ENCODE measurements at regions not wholly inside any gene's neighbourhood (a gene's known extent, or its start where the extent isn't known, plus 50 kb on each side); places are given as distances from the start of the nearest gene placed in this dataset.
"Not testable (repeated sequence)": the region's sequence is repeated elsewhere in the genome, so short reads cannot be mapped to it uniquely, and the experiment has no call there.

GRCh38 chr6:21729431-21729830 is 135.9 kb downstream of the SOX4 start:
- Histone ChIP-seq H3K4me2 (ENCODE audit: low read length) (no peak overlapping the region), H2AFZ (no peak overlapping the region), H3K36me3 (ENCODE audit: control insufficient read depth, insufficient read depth, low read length) (no peaks in the 10 kb centered on the region), H3K4me1 (no peaks in the 10 kb centered on the region), H3K9me3 (ENCODE audit: control insufficient read depth, low read length) (no peaks in the 10 kb centered on the region), H3K9ac (no peak overlapping the region), H3K79me2 (no peaks in the 10 kb centered on the region), H3K27ac (no peak overlapping the region), H3K4me3 (ENCODE audit: low read depth, low read length) (no peak overlapping the region), H3K27me3 (ENCODE audit: control insufficient read depth, insufficient read depth, low read length) (no peaks in the 10 kb centered on the region)
- no peak for TF ChIP-seq CTCF (IDR thresholded peaks at IDR 0.05)

- Histone ChIP-seq H3K9me3 (ENCODE audit: control insufficient read depth, low read length) (no peaks in the 10 kb centered on the region), H3K27ac (no peak overlapping the region)
Measured at GRCh38 chr6:21730533-21730932, 137.0 kb downstream of the SOX4 start.

GRCh38 chr6:21731411-21732031 is 138.0 kb downstream of the SOX4 start:
- no peak overlapping the region for H3K9ac ChIP-seq
- no peak overlapping the region for H3K4me2 ChIP-seq (ENCODE audit: low read length)
- H3K9me3 ChIP-seq (ENCODE audit: control insufficient read depth, low read length): no peaks in the 10 kb centered on the region
- no peak for TF ChIP-seq CTCF (IDR thresholded peaks at IDR 0.05)
- no peaks in the 10 kb centered on the region for H3K4me1 ChIP-seq
- H3K4me3 ChIP-seq (ENCODE audit: low read depth, low read length): no peak overlapping the region
- H3K36me3 ChIP-seq (ENCODE audit: control insufficient read depth, insufficient read depth, low read length): no peaks in the 10 kb centered on the region
- H3K79me2 ChIP-seq: no peaks in the 10 kb centered on the region
- no peaks in the 10 kb centered on the region for H3K27me3 ChIP-seq (ENCODE audit: control insufficient read depth, insufficient read depth, low read length)
- H3K27ac ChIP-seq: no peak overlapping the region
- H2AFZ ChIP-seq: no peak overlapping the region

More at GRCh38 chr6:21730533-21730932, 137.0 kb downstream of the SOX4 start:
- Histone ChIP-seq H3K9ac (no peak overlapping the region), H3K4me3 (ENCODE audit: low read depth, low read length) (no peak overlapping the region), H2AFZ (no peak overlapping the region), H3K79me2 (no peaks in the 10 kb centered on the region), H3K4me1 (no peaks in the 10 kb centered on the region), H3K4me2 (ENCODE audit: low read length) (no peak overlapping the region), H3K27me3 (ENCODE audit: control insufficient read depth, insufficient read depth, low read length) (no peaks in the 10 kb centered on the region), H3K36me3 (ENCODE audit: control insufficient read depth, insufficient read depth, low read length) (no peaks in the 10 kb centered on the region)
- no peak for TF ChIP-seq CTCF (IDR thresholded peaks at IDR 0.05)

- not testable (repeated sequence) for H2AFZ ChIP-seq; H3K9me3 ChIP-seq (ENCODE audit: control insufficient read depth, low read length); H3K27me3 ChIP-seq (ENCODE audit: control insufficient read depth, insufficient read depth, low read length); H3K27ac ChIP-seq; H3K79me2 ChIP-seq; H3K4me2 ChIP-seq (ENCODE audit: low read length); H3K9ac ChIP-seq; H3K4me1 ChIP-seq; H3K4me3 ChIP-seq (ENCODE audit: low read depth, low read length); H3K36me3 ChIP-seq (ENCODE audit: control insufficient read depth, insufficient read depth, low read length)
Measured at GRCh38 chr6:21732032-21732730, 138.6 kb downstream of the SOX4 start.

GRCh38 chr6:21732731-21733130 is 139.2 kb downstream of the SOX4 start:
- Histone ChIP-seq H2AFZ (no peak overlapping the region), H3K4me3 (ENCODE audit: low read depth, low read length) (no peak overlapping the region), H3K36me3 (ENCODE audit: control insufficient read depth, insufficient read depth, low read length) (no peaks in the 10 kb centered on the region), H3K4me1 (no peaks in the 10 kb centered on the region), H3K4me2 (ENCODE audit: low read length) (no peak overlapping the region), H3K27me3 (ENCODE audit: control insufficient read depth, insufficient read depth, low read length) (no peaks in the 10 kb centered on the region), H3K79me2 (no peaks in the 10 kb centered on the region), H3K9ac (no peak overlapping the region), H3K27ac (no peak overlapping the region), H3K9me3 (ENCODE audit: control insufficient read depth, low read length) (no peaks in the 10 kb centered on the region)
- TF ChIP-seq CTCF (IDR thresholded peaks at IDR 0.05): no peak
